ENCODE measurements at regions not wholly inside any gene's neighbourhood (a gene's known extent, or its start where the extent isn't known, plus 50 kb on each side); places are given as distances from the start of the nearest gene placed in this dataset.

DNA sequence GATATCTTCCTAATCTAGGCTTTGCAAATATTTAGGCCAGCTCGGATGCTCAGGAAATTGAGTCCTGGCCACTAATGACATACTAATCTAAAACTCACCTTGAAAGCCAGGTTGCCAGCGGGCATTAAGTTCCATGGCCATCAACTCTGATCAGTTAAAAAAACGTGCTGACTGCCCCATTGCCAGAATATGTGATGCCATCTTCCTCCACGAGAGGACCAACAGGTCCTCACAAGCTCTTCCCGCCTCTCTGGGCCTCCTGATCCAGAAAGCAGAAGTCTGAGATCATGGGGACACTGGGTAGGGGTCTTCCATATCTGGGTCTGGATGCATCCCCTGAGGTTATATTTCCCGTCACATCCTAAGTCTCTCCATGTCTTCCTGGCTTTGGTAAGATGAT is 311.3 kb downstream of the TCERG1L start:
- in situ Hi-C loops (cut with MboI; ENCODE audit: low sequenced_read_pairs in 4 of 4): no loop called here
- no peak for DNase-seq

GRCh38 chr10:131000743-131001142 is 310.8 kb downstream of the TCERG1L start:
- in situ Hi-C loops (cut with MboI; ENCODE audit: low sequenced_read_pairs in 4 of 4): no loop called here
- ATAC-seq (peak; percentile 80 to 86), DNase-seq (peak in 1 of 2 donors; percentile 30)
- Histone ChIP-seq H3K27ac (peak overlapping the region in 3 of 4 donors; percentile 48 to 80 (median 70)), H3K4me3 (no peak overlapping the region), H3K4me1 (peaks cover 26 to 45% of the 10 kb centered on the region in 2 donors), H3K36me3 (no peaks in the 10 kb centered on the region), H3K9me3 (no peaks in the 10 kb centered on the region), H3K27me3 (no peaks in the 10 kb centered on the region)
- TF ChIP-seq, protein P1, sequence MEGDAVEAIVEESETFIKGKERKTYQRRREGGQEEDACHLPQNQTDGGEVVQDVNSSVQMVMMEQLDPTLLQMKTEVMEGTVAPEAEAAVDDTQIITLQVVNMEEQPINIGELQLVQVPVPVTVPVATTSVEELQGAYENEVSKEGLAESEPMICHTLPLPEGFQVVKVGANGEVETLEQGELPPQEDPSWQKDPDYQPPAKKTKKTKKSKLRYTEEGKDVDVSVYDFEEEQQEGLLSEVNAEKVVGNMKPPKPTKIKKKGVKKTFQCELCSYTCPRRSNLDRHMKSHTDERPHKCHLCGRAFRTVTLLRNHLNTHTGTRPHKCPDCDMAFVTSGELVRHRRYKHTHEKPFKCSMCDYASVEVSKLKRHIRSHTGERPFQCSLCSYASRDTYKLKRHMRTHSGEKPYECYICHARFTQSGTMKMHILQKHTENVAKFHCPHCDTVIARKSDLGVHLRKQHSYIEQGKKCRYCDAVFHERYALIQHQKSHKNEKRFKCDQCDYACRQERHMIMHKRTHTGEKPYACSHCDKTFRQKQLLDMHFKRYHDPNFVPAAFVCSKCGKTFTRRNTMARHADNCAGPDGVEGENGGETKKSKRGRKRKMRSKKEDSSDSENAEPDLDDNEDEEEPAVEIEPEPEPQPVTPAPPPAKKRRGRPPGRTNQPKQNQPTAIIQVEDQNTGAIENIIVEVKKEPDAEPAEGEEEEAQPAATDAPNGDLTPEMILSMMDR (IDR thresholded peaks at IDR 0.05 in 4 of 5, conservative IDR thresholded peaks at IDR 0.05 in 1 of 5): no peak
- TF ChIP-seq POLR2A (IDR thresholded peaks at IDR 0.05): no peak
- intact Hi-C loops (cut with DNase I; ENCODE audit: low total_unique reads): no loop called here

More for the DNA sequence above, 311.3 kb downstream of the TCERG1L start:
- H3K36me3 ChIP-seq: no peaks in the 10 kb centered on the region
- ATAC-seq: no peak
- peak overlapping the region in 3 of 4 donors; percentile 21 to 80 (median 46) for H3K27ac ChIP-seq
- TF ChIP-seq POLR2A (IDR thresholded peaks at IDR 0.05): no peak
- H3K9me3 ChIP-seq: no peaks in the 10 kb centered on the region
- intact Hi-C loops (cut with DNase I; ENCODE audit: low total_unique reads): no loop called here
- H3K27me3 ChIP-seq: no peaks in the 10 kb centered on the region
- no peak overlapping the region for H3K4me3 ChIP-seq
- peaks cover 31 to 50% of the 10 kb centered on the region in 2 donors for H3K4me1 ChIP-seq

DNA sequence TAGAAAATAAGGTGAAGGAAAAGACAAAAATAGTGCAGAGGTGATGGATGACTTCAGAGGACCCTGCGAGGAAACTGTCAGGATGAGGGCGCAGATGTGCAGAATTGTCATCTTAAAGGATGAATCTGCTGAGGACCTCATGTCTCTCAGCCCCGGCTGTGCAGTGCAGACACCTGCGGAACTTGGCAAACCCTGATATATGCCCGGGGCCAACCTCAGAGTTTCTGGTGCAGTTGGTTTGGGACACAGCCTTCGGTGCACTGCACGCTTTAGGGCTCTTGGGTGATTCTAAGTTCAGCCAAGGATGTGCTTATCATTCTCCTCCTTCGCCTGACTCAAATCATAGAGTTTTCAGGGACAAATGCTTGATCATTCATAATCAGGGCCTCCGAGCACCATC is 310.1 kb downstream of the TCERG1L start:
- H3K27me3 ChIP-seq: no peaks in the 10 kb centered on the region
- no peaks in the 10 kb centered on the region for H3K36me3 ChIP-seq
- ATAC-seq (no peak), DNase-seq (no peak)
- H3K27ac ChIP-seq: peak overlapping the region in 2 of 4 donors; percentile 70 to 80
- no peak overlapping the region for H3K4me3 ChIP-seq
- in situ Hi-C loops (cut with MboI; ENCODE audit: low sequenced_read_pairs in 4 of 4): no loop called here
- TF ChIP-seq, protein P1 (IDR thresholded peaks at IDR 0.05 in 4 of 5, conservative IDR thresholded peaks at IDR 0.05 in 1 of 5): no peak
- no peak for TF ChIP-seq POLR2A (IDR thresholded peaks at IDR 0.05)
- no peaks in the 10 kb centered on the region for H3K9me3 ChIP-seq
- intact Hi-C loops (cut with DNase I; ENCODE audit: low total_unique reads): no loop called here
- peaks cover 24 to 44% of the 10 kb centered on the region in 2 donors for H3K4me1 ChIP-seq

DNA sequence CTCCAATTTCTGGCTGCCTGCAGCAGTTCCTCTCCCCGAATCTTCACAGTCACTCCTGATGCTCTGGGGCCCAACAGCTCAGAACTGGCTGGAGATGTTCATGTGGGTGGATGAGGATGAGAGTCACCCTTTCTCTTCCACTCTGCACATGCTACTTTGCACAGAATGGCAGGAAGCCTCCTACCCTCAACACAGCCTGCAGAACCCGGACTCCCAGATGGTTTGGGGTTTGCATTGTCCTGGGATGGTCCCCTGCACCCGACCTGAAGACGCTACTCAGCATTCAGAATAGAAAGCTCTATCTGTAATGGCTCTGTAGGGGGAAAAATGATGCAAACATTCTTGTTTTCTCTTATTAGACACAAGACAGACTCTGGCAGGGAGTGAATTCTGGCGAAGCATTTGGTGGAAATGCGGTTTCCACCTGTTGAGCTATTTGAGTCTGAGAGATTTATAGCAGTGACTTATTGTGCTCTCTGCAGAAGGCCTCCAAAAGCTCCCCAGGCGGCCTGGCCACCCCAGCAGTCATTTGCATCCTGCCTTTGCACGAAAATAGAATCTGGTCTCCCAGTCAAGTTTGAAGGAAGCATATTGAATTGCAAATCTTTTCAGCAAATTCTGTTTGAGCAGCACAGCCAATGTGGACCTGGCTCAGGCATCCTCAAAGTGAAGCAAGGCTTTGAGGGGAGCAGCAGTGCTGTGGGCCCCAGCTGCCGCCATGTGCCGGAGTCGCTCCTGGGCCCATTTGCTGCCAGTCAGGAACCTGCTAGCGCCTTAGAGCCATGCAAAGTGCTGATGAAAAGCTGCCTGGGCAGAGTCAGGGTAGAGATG is 309.3 kb downstream of the TCERG1L start:
- intact Hi-C loops (cut with DNase I; ENCODE audit: low total_unique reads) (no loop called here), in situ Hi-C loops (cut with MboI; ENCODE audit: low sequenced_read_pairs in 4 of 4) (no loop called here)
- peak overlapping the region; percentile 38 to 80 (median 60) for H3K27ac ChIP-seq
- peaks cover 24 to 44% of the 10 kb centered on the region in 2 donors for H3K4me1 ChIP-seq
- H3K27me3 ChIP-seq: no peaks in the 10 kb centered on the region
- no peaks in the 10 kb centered on the region for H3K36me3 ChIP-seq
- peak; percentile 84 for ATAC-seq
- TF ChIP-seq, protein P1 (IDR thresholded peaks at IDR 0.05 in 4 of 5, conservative IDR thresholded peaks at IDR 0.05 in 1 of 5): no peak
- no peak for TF ChIP-seq POLR2A (IDR thresholded peaks at IDR 0.05)
- no peaks in the 10 kb centered on the region for H3K9me3 ChIP-seq
- peak; percentile 42 for DNase-seq
- no peak overlapping the region for H3K4me3 ChIP-seq

GRCh38 chr10:131003455-131003854 is 308.1 kb downstream of the TCERG1L start:
- Histone ChIP-seq H3K27me3 (no peaks in the 10 kb centered on the region), H3K4me3 (no peak overlapping the region), H3K36me3 (no peaks in the 10 kb centered on the region), H3K9me3 (no peaks in the 10 kb centered on the region), H3K27ac (peak overlapping the region in 2 of 4 donors; percentile 70 to 80), H3K4me1 (peaks cover 24 to 44% of the 10 kb centered on the region in 2 donors)
- ATAC-seq (no peak), DNase-seq (no peak)
- intact Hi-C loops (cut with DNase I; ENCODE audit: low total_unique reads) (no loop called here), in situ Hi-C loops (cut with MboI; ENCODE audit: low sequenced_read_pairs in 4 of 4) (no loop called here)
- TF ChIP-seq, protein P1 (IDR thresholded peaks at IDR 0.05 in 4 of 5, conservative IDR thresholded peaks at IDR 0.05 in 1 of 5): no peak
- no peak for TF ChIP-seq POLR2A (IDR thresholded peaks at IDR 0.05)
